GM12878 (cell line): ENCODE measurements at regions not wholly inside any gene's neighbourhood (a gene's known extent, or its start where the extent isn't known, plus 50 kb on each side); places are given as distances from the start of the nearest gene placed in this dataset.

Source experiments
- ATAC-seq: fragments of 200-7000 bp; cut with Tn5 transposase; 3 replicates; pipeline ENCODE4 v1.9.1; 2020; ENCODE audit warnings: mild to moderate bottlenecking, moderate library complexity
- BruUV-seq: library from RNA; stranded (reverse); fragments of 400-500 nt; replicated peaks from 2 replicates; lab custom pipeline; 2021; lab: Mats Ljungman, UMichigan
- CTCF ChIA-PET: fragments of 300-600 bp; sonication (Branson Sonifier 250); formaldehyde crosslinking; extraction: SDS; loops from one replicate; lab custom pipeline; 2021; ENCODE audit warnings: inconsistent platforms; lab: Yijun Ruan, JAX
- POLR2A ChIA-PET: fragments of 350-600 bp; formaldehyde crosslinking; extraction: SDS; loops from one replicate; lab custom pipeline; 2021; ENCODE audit warnings: inconsistent platforms; lab: Charles Lee
- RAD21 ChIA-PET: fragments of 300-600 bp; sonication (Branson Sonifier 250); formaldehyde crosslinking; loops from one replicate; lab custom pipeline; 2023; ENCODE audit warnings: antibody characterized with exemption; ENCODE audit not compliant: unreplicated experiment; lab: Charles Lee
- SMC1A ChIA-PET: fragments of 300-600 bp; sonication (Branson Sonifier 250); formaldehyde crosslinking; loops from one replicate; lab custom pipeline; 2023; ENCODE audit not compliant: unreplicated experiment, uncharacterized antibody; lab: Charles Lee
- DNase-seq: peaks from one replicate; pipeline ENCODE4 v3.0.0-alpha.2; 2011; ENCODE audit warnings: low read depth, low spot score
- FAIRE-seq: peaks from 3 replicates; lab custom pipeline; 2011; peaks lifted over from hg19 to GRCh38; lab: Jason Lieb, UNC
- H2AFZ ChIP-seq: 2 replicates; pipeline ENCODE4 v1.6.0; 2011; ENCODE audit warnings: low read depth, low read length, control low read depth; ENCODE audit not compliant: control insufficient read depth
- H3K27ac ChIP-seq: 2 replicates; pipeline ENCODE4 v1.5.1; 2011; ENCODE audit warnings: control low read depth; ENCODE audit not compliant: control insufficient read depth, insufficient read depth
- H3K27me3 ChIP-seq, 2 experiments: replicated peaks in 1 of 2; 2 replicates each; pipeline versions ENCODE4 v1.6.0 to v1.6.1; 2011; ENCODE audit warnings: low read length in 1 of 2; ENCODE audit not compliant: control insufficient read depth in 2 of 2, insufficient read depth in 2 of 2
- H3K36me3 ChIP-seq, 2 experiments: 2 replicates each; pipeline ENCODE4 v1.5.1; 2011; ENCODE audit warnings: low read length in 1 of 2; ENCODE audit not compliant: control insufficient read depth in 2 of 2, insufficient read depth in 2 of 2
- H3K4me1 ChIP-seq: 2 replicates; pipeline ENCODE4 v1.6.1; 2011; ENCODE audit warnings: mild to moderate bottlenecking, low read length, moderate library complexity, mixed read lengths; ENCODE audit not compliant: control insufficient read depth, insufficient read depth
- H3K4me2 ChIP-seq: 2 replicates; pipeline ENCODE4 v1.6.0; 2011; ENCODE audit warnings: control low read depth; ENCODE audit not compliant: control insufficient read depth, insufficient read depth
- H3K4me3 ChIP-seq: fragments of 200-600 bp; sonication (generic); 2 replicates; pipeline ENCODE4 v1.5.1; 2016
- H3K79me2 ChIP-seq: 2 replicates; pipeline ENCODE4 v1.6.0; 2011; ENCODE audit warnings: low read length; ENCODE audit not compliant: control insufficient read depth, insufficient read depth
- H3K9ac ChIP-seq: 2 replicates; pipeline ENCODE4 v1.8.0; 2011; ENCODE audit warnings: low read length, control low read depth, mixed read lengths; ENCODE audit not compliant: control insufficient read depth, insufficient read depth
- H3K9me3 ChIP-seq: replicated peaks from 3 replicates; pipeline ENCODE4 v1.5.1; 2011; ENCODE audit warnings: mild to moderate bottlenecking, low read length; ENCODE audit not compliant: control insufficient read depth, insufficient read depth
- H4K20me1 ChIP-seq: 2 replicates; pipeline ENCODE4 v1.6.0; 2011; ENCODE audit not compliant: control insufficient read depth, insufficient read depth
- BMI1 ChIP-seq: fragments of 450-650 bp; IDR thresholded peaks from 2 replicates; pipeline ENCODE4 v1.6.1; 2016; ENCODE audit warnings: mild to moderate bottlenecking, moderate library complexity, borderline replicate concordance
- FOS ChIP-seq: IDR thresholded peaks from 3 replicates; pipeline ENCODE4 v1.6.1; 2011; ENCODE audit warnings: borderline replicate concordance; ENCODE audit not compliant: insufficient read length; ENCODE audit errors: extremely low read depth
- RFX5 ChIP-seq: IDR thresholded peaks from 2 replicates; pipeline ENCODE4 v1.6.1; 2011; ENCODE audit warnings: low read depth, low read length, improper control_type of control experiment
- SUPT20H ChIP-seq: IDR thresholded peaks from 2 replicates; pipeline ENCODE4 v1.6.1; 2011; ENCODE audit warnings: low read depth, mild to moderate bottlenecking, low read length, moderate library complexity, borderline replicate concordance; ENCODE audit not compliant: control insufficient read depth
- WGBS: methylation state at CpG from one replicate; pipeline ENCODE4 v1.1.6; 2016; ENCODE audit warnings: low lambda C conversion rate; ENCODE audit not compliant: insufficient replicate concordance, insufficient coverage; ENCODE audit errors: missing lambda C conversion rate; 5-methylcytosine and 5-hydroxymethylcytosine counted together
- in situ Hi-C: fragments of 300-500 bp; cut with MboI; formaldehyde crosslinking; loops from 9 replicates; pipeline ENCODE4 v1.14.3; 2018; ENCODE audit warnings: mixed read lengths
- intact Hi-C: fragments of 100-400 bp; cut with micrococcal nuclease; formaldehyde crosslinking; loops from one replicate; pipeline ENCODE4 v1.14.2; 2022; ENCODE audit not compliant: unreplicated experiment
- TF ChIP-seq, protein P1 (sequence below): fragments of 450-650 bp; IDR thresholded peaks from 2 replicates; pipeline ENCODE4 v1.6.1; 2016; ENCODE audit warnings: mild to moderate bottlenecking, moderate library complexity, borderline replicate concordance
- TF ChIP-seq, protein P2 (sequence below): fragments of 450-650 bp; IDR thresholded peaks from 2 replicates; pipeline ENCODE4 v1.6.1; 2017; ENCODE audit warnings: mild to moderate bottlenecking

DNA sequence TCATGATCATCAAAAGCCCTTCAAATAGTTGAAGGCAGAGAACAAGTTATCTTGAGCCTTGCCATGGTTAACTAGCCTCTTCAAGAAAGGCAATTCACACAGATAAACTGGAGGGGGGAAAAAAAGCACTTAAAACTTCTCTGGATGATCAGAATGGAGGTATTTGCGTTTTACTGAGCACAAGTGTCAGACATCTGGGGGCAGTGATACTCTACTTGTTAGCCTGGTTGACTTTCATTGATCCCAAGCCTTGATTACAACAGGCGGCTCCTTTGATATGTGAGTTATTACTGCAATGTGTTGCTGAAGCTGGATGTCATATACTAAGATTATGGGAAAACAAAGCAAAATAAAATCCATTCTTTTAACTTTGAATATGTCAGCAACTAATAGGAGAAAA, 155.0 kb upstream of the HS3ST3A1 start:
- no peak for TF ChIP-seq FOS
- TF ChIP-seq, protein P1, sequence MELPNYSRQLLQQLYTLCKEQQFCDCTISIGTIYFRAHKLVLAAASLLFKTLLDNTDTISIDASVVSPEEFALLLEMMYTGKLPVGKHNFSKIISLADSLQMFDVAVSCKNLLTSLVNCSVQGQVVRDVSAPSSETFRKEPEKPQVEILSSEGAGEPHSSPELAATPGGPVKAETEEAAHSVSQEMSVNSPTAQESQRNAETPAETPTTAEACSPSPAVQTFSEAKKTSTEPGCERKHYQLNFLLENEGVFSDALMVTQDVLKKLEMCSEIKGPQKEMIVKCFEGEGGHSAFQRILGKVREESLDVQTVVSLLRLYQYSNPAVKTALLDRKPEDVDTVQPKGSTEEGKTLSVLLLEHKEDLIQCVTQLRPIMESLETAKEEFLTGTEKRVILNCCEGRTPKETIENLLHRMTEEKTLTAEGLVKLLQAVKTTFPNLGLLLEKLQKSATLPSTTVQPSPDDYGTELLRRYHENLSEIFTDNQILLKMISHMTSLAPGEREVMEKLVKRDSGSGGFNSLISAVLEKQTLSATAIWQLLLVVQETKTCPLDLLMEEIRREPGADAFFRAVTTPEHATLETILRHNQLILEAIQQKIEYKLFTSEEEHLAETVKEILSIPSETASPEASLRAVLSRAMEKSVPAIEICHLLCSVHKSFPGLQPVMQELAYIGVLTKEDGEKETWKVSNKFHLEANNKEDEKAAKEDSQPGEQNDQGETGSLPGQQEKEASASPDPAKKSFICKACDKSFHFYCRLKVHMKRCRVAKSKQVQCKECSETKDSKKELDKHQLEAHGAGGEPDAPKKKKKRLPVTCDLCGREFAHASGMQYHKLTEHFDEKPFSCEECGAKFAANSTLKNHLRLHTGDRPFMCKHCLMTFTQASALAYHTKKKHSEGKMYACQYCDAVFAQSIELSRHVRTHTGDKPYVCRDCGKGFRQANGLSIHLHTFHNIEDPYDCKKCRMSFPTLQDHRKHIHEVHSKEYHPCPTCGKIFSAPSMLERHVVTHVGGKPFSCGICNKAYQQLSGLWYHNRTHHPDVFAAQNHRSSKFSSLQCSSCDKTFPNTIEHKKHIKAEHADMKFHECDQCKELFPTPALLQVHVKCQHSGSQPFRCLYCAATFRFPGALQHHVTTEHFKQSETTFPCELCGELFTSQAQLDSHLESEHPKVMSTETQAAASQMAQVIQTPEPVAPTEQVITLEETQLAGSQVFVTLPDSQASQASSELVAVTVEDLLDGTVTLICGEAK: no peak
- no peak for TF ChIP-seq RFX5
- TF ChIP-seq SUPT20H: no peak
- no peak for TF ChIP-seq BMI1
- TF ChIP-seq, protein P2, sequence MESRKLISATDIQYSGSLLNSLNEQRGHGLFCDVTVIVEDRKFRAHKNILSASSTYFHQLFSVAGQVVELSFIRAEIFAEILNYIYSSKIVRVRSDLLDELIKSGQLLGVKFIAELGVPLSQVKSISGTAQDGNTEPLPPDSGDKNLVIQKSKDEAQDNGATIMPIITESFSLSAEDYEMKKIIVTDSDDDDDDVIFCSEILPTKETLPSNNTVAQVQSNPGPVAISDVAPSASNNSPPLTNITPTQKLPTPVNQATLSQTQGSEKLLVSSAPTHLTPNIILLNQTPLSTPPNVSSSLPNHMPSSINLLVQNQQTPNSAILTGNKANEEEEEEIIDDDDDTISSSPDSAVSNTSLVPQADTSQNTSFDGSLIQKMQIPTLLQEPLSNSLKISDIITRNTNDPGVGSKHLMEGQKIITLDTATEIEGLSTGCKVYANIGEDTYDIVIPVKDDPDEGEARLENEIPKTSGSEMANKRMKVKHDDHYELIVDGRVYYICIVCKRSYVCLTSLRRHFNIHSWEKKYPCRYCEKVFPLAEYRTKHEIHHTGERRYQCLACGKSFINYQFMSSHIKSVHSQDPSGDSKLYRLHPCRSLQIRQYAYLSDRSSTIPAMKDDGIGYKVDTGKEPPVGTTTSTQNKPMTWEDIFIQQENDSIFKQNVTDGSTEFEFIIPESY: no peak
- no peak for ATAC-seq
- H3K9me3 ChIP-seq: no peaks in the 10 kb centered on the region
- no peaks in the 10 kb centered on the region for H3K4me1 ChIP-seq
- no peak overlapping the region for H3K4me3 ChIP-seq
- H4K20me1 ChIP-seq: no peaks in the 10 kb centered on the region
- ChIA-PET SMC1A (no interaction called here), CTCF (interaction anchor here (0.5 kb wide), 1 partner anchor 1725 kb away, joined by 3 read pairs; no protein-coding TSS in a partner anchor), RAD21 (no interaction called here), POLR2A (no interaction called here)
- no peak for DNase-seq
- in situ Hi-C loops: no loop called here
- no TSS peak for BruUV-seq
- FAIRE-seq: no peak
- intact Hi-C loops: no loop called here
- no peak overlapping the region for H2AFZ ChIP-seq
- H3K27ac ChIP-seq: no peak overlapping the region
- no peak overlapping the region for H3K4me2 ChIP-seq
- H3K9ac ChIP-seq: no peak overlapping the region
- H3K36me3 ChIP-seq: no peaks in the 10 kb centered on the region
- WGBS: 12% methylated on average over 2 of the region's 2 CpGs
- H3K27me3 ChIP-seq: no peaks in the 10 kb centered on the region
- no peaks in the 10 kb centered on the region for H3K79me2 ChIP-seq
